ENCODE measurements at regions not wholly inside any gene's neighbourhood (a gene's known extent, or its start where the extent isn't known, plus 50 kb on each side); places are given as distances from the start of the nearest gene placed in this dataset.
"Not testable (repeated sequence)": the region's sequence is repeated elsewhere in the genome, so short reads cannot be mapped to it uniquely, and the experiment has no call there.

DNA sequence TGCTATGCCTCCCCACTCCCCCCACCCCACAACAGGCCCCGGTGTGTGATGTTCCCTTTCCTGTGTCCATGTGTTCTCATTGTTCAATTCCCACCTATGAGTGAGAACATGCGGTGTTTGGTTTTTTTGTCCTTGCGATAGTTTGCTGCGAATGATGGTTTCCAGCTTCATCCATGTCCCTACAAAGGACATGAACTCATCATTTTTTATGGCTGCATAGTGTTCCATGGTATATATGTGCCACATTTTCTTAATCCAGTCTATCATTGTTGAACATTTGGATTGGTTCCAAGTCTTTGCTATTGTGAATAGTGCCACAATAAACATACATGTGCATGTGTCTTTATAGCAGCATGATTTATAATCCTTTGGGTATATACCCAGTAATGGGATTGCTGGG lies 55.3 kb upstream of the GARIN1A start:
- in situ Hi-C loops (cut with HindIII; ENCODE audit: low sequenced_read_pairs); DNase-seq (ENCODE audit: low spot score): not testable (repeated sequence)
